ENCODE measurements at regions not wholly inside any gene's neighbourhood (a gene's known extent, or its start where the extent isn't known, plus 50 kb on each side); places are given as distances from the start of the nearest gene placed in this dataset.

GRCh38 chr4:167290678-167291077 lies 56.4 kb upstream of the SPOCK3 start:
- TF ChIP-seq CTCF (conservative IDR thresholded peaks at IDR 0.05; ENCODE audit: low read depth, low read length): peak; percentile 32
- DNase-seq (ENCODE audit: low read depth): no peak

GRCh38 chr4:167308876-167309275 lies 74.6 kb upstream of the SPOCK3 start:
- TF ChIP-seq CTCF (conservative IDR thresholded peaks at IDR 0.05; ENCODE audit: low read depth, low read length): no peak
- no peak for DNase-seq (ENCODE audit: low read depth)
- H3K4me3 ChIP-seq (ENCODE audit: low read length): no peak overlapping the region

More at GRCh38 chr4:167290678-167291077, 56.4 kb upstream of the SPOCK3 start:
- no peak overlapping the region for H3K4me3 ChIP-seq (ENCODE audit: low read length)

- no peak overlapping the region for H3K4me3 ChIP-seq (ENCODE audit: low read length)
- TF ChIP-seq CTCF (conservative IDR thresholded peaks at IDR 0.05; ENCODE audit: low read depth, low read length): no peak
- DNase-seq (ENCODE audit: low read depth): no peak
These were observed 87.0 kb upstream of the SPOCK3 start for GRCh38 chr4:167321299-167321698.

GRCh38 chr4:167339781-167340180 lies 105.5 kb upstream of the SPOCK3 start:
- no peak for TF ChIP-seq CTCF (conservative IDR thresholded peaks at IDR 0.05; ENCODE audit: low read depth, low read length)
- H3K4me3 ChIP-seq (ENCODE audit: low read length): no peak overlapping the region
- no peak for DNase-seq (ENCODE audit: low read depth)

GRCh38 chr4:167359711-167360110 lies 125.4 kb upstream of the SPOCK3 start:
- no peak for TF ChIP-seq CTCF (conservative IDR thresholded peaks at IDR 0.05; ENCODE audit: low read depth, low read length)
- H3K4me3 ChIP-seq (ENCODE audit: low read length): no peak overlapping the region
- DNase-seq (ENCODE audit: low read depth): no peak

GRCh38 chr4:167379076-167379835 lies 145.0 kb upstream of the SPOCK3 start:
- no peak for TF ChIP-seq CTCF (conservative IDR thresholded peaks at IDR 0.05; ENCODE audit: low read depth, low read length)
- no peak overlapping the region for H3K4me3 ChIP-seq (ENCODE audit: low read length)
- DNase-seq (ENCODE audit: low read depth): no peak

GRCh38 chr4:167380964-167381363 lies 146.7 kb upstream of the SPOCK3 start:
- DNase-seq (ENCODE audit: low read depth): no peak
- no peak overlapping the region for H3K4me3 ChIP-seq (ENCODE audit: low read length)
- no peak for TF ChIP-seq CTCF (conservative IDR thresholded peaks at IDR 0.05; ENCODE audit: low read depth, low read length)
